Body of pancreas (tissue), 4 donors: ENCODE measurements at regions not wholly inside any gene's neighbourhood (a gene's known extent, or its start where the extent isn't known, plus 50 kb on each side); places are given as distances from the start of the nearest gene placed in this dataset.

Experiments
- POLR2A ChIP-seq, 3 donors: fragments of 450-650 bp; IDR thresholded peaks; one replicate each; pipeline ENCODE4 v1.6.1; 2016; ENCODE audit warnings: antibody characterized with exemption in 3 of 3, mild to moderate bottlenecking in 2 of 3
- TF ChIP-seq, protein P1 (sequence below), 7 experiments: fragments of 450-650 bp in 4 of 7; fragments of 200-600 bp in 3 of 7; sonication (generic) in 3 of 7; IDR thresholded peaks; one replicate each; pipeline ENCODE4 v1.5.1; 2016 to 2019; ENCODE audit warnings: antibody characterized with exemption in 7 of 7

DNA sequence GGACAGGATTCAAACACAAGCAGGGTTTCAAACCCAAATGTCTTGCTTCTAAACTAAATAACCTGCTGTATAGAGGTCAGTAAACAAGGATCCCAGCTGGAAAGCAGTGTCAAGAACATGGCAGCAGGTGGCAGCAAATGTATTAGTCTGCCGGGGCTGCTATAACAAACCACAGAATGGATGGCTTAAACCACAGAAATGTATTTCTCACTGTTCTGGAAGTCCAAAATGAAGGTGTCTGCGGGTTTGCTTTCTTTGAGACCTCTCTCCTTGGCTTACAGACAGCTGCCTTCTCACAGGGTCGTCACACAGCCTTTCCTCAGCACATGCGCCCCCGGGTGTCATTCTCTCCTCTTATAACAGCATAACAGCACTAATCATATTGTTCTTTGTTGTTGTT lies 65.1 kb upstream of the LRRC55 start:
- TF ChIP-seq, protein P1, sequence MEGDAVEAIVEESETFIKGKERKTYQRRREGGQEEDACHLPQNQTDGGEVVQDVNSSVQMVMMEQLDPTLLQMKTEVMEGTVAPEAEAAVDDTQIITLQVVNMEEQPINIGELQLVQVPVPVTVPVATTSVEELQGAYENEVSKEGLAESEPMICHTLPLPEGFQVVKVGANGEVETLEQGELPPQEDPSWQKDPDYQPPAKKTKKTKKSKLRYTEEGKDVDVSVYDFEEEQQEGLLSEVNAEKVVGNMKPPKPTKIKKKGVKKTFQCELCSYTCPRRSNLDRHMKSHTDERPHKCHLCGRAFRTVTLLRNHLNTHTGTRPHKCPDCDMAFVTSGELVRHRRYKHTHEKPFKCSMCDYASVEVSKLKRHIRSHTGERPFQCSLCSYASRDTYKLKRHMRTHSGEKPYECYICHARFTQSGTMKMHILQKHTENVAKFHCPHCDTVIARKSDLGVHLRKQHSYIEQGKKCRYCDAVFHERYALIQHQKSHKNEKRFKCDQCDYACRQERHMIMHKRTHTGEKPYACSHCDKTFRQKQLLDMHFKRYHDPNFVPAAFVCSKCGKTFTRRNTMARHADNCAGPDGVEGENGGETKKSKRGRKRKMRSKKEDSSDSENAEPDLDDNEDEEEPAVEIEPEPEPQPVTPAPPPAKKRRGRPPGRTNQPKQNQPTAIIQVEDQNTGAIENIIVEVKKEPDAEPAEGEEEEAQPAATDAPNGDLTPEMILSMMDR (IDR thresholded peaks at IDR 0.05) = peak; percentile 15 to 58 (median 52)
- no peak for TF ChIP-seq POLR2A (IDR thresholded peaks at IDR 0.05)
